ENCODE measurements at regions not wholly inside any gene's neighbourhood (a gene's known extent, or its start where the extent isn't known, plus 50 kb on each side); places are given as distances from the start of the nearest gene placed in this dataset.

- ChIA-PET CTCF (no interaction called here), POLR2A (no interaction called here)
- no peak for TF ChIP-seq NFRKB (IDR thresholded peaks at IDR 0.05)
- no peak for TF ChIP-seq LEF1 (IDR thresholded peaks at IDR 0.05; ENCODE audit: borderline replicate concordance)
- TF ChIP-seq L3MBTL2 (conservative IDR thresholded peaks at IDR 0.05) = no peak
- TF ChIP-seq ELF4 (IDR thresholded peaks at IDR 0.05) = no peak
- TF ChIP-seq ARNT (IDR thresholded peaks at IDR 0.05) = no peak
- no peak for DNase-seq (ENCODE audit: extremely low spot score)
These were observed 119.7 kb upstream of the WNT4 start for GRCh38 chr1:22262583-22262982.

GRCh38 chr1:22263359-22263758 is 120.5 kb upstream of the WNT4 start:
- DNase-seq (ENCODE audit: extremely low spot score) = no peak
- TF ChIP-seq NFRKB (IDR thresholded peaks at IDR 0.05) (no peak), ARNT (IDR thresholded peaks at IDR 0.05) (no peak), LEF1 (IDR thresholded peaks at IDR 0.05; ENCODE audit: borderline replicate concordance) (no peak), CTBP1 (IDR thresholded peaks at IDR 0.05; ENCODE audit: borderline replicate concordance) (no peak), FOXK2 (IDR thresholded peaks at IDR 0.05) (no peak), FOXA1 (IDR thresholded peaks at IDR 0.05) (no peak), ZNF384 (IDR thresholded peaks at IDR 0.05) (no peak), SUZ12 (IDR thresholded peaks at IDR 0.05) (no peak)
- POLR2A ChIA-PET = no interaction called here
- CTCF ChIA-PET = interaction anchor here (0.6 kb wide), 1 partner anchor 354 kb away, joined by 3 read pairs; no protein-coding TSS in a partner anchor

- ChIA-PET POLR2A (no interaction called here), CTCF (interaction anchor here (0.6 kb wide), 1 partner anchor 734 kb away, joined by 3 read pairs; no protein-coding TSS in a partner anchor)
- DNase-seq (ENCODE audit: extremely low spot score) = no peak
- TF ChIP-seq ARNT (IDR thresholded peaks at IDR 0.05) (no peak), HDGF (IDR thresholded peaks at IDR 0.05; ENCODE audit: borderline replicate concordance) (no peak), LEF1 (IDR thresholded peaks at IDR 0.05; ENCODE audit: borderline replicate concordance) (no peak), CTBP1 (IDR thresholded peaks at IDR 0.05; ENCODE audit: borderline replicate concordance) (no peak), SP1 (IDR thresholded peaks at IDR 0.05) (no peak), ELF4 (IDR thresholded peaks at IDR 0.05) (no peak), TARDBP (IDR thresholded peaks at IDR 0.05) (no peak), FOXA1 (IDR thresholded peaks at IDR 0.05) (no peak), FOXM1 (IDR thresholded peaks at IDR 0.05; ENCODE audit: borderline replicate concordance) (no peak), FOXK2 (IDR thresholded peaks at IDR 0.05) (no peak), L3MBTL2 (conservative IDR thresholded peaks at IDR 0.05) (no peak), ZNF384 (IDR thresholded peaks at IDR 0.05) (no peak)
- TF ChIP-seq, protein P1, sequence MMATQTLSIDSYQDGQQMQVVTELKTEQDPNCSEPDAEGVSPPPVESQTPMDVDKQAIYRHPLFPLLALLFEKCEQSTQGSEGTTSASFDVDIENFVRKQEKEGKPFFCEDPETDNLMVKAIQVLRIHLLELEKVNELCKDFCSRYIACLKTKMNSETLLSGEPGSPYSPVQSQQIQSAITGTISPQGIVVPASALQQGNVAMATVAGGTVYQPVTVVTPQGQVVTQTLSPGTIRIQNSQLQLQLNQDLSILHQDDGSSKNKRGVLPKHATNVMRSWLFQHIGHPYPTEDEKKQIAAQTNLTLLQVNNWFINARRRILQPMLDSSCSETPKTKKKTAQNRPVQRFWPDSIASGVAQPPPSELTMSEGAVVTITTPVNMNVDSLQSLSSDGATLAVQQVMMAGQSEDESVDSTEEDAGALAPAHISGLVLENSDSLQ (IDR thresholded peaks at IDR 0.05) = no peak
These were observed 121.8 kb upstream of the WNT4 start for GRCh38 chr1:22264464-22265341.

DNA sequence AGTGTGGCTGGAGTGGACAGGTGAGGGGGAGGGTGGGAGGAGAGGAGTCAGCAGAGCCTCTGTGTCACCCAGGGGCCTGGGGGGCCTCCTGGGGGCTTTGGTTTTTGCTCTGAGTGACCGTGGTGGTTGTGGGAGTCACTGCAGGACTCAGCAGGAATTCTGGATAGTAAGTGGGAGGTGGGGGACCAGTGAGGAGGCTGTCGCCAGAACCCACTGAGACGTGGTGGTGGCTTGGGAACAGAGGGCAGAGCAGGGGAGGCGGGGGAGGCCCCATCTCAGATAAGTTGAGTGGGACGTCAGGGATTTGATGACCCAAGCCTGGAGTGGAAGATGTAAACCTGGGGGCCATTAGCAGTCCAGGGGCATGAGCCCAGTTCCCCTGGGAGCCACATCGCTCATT is 123.2 kb upstream of the WNT4 start:
- POLR2A ChIA-PET = no interaction called here
- DNase-seq (ENCODE audit: extremely low spot score) = no peak
- TF ChIP-seq ZNF384 (IDR thresholded peaks at IDR 0.05) (no peak), LEF1 (IDR thresholded peaks at IDR 0.05; ENCODE audit: borderline replicate concordance) (no peak), L3MBTL2 (conservative IDR thresholded peaks at IDR 0.05) (no peak), CTBP1 (IDR thresholded peaks at IDR 0.05; ENCODE audit: borderline replicate concordance) (no peak), SP1 (IDR thresholded peaks at IDR 0.05) (no peak), NFRKB (IDR thresholded peaks at IDR 0.05) (no peak), TARDBP (IDR thresholded peaks at IDR 0.05) (no peak), ELF4 (IDR thresholded peaks at IDR 0.05) (no peak), FOXK2 (IDR thresholded peaks at IDR 0.05) (no peak), FOXM1 (IDR thresholded peaks at IDR 0.05; ENCODE audit: borderline replicate concordance) (no peak), SUZ12 (IDR thresholded peaks at IDR 0.05) (no peak)
- CTCF ChIA-PET = no interaction called here

DNA sequence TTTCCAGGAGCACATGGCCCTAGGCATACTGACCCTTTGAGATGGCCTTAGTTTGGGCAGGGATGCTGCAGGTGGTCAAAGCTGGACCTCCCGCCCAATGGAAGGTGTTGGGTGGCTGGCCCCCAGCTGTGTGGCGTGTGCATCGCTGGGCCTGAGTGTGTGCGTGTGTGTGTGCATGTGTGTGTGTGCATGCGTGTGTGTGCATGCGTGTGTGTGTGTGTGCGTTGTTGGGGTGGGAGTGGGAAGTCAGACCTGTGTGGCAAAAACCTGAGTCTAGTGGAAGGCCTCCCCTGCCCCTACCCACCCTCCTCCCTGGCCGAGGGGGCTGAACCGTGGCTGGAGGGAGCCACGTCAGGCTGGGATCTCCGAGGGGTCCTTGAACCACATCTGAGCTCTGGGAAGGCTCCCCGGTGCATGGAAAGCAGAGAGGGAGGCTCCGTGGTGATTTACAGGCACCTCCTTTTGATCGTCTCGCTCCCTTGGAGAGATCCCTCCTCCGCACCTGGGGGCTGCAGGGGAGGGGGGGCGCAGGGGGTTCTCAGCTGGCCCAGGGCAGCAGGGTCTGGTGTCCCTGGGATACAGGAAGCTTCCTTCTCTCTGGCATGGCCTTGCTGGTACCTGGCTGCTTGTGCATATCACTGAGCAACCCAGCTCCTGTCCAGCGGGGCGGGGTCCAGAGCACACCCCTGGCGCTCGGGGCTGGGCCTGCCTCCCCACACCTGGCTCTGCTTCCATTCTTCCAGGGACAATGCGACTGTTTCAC is 124.7 kb upstream of the WNT4 start:
- no peak for DNase-seq (ENCODE audit: extremely low spot score)
- POLR2A ChIA-PET = no interaction called here
- TF ChIP-seq SP1 (IDR thresholded peaks at IDR 0.05) = no peak
- TF ChIP-seq TARDBP (IDR thresholded peaks at IDR 0.05) = no peak
- TF ChIP-seq NFRKB (IDR thresholded peaks at IDR 0.05) = no peak
- no peak for TF ChIP-seq CTBP1 (IDR thresholded peaks at IDR 0.05; ENCODE audit: borderline replicate concordance)
- TF ChIP-seq FOXA1 (IDR thresholded peaks at IDR 0.05) = no peak
- TF ChIP-seq ZNF384 (IDR thresholded peaks at IDR 0.05) = no peak
- no peak for TF ChIP-seq ARNT (IDR thresholded peaks at IDR 0.05)
- TF ChIP-seq SUZ12 (IDR thresholded peaks at IDR 0.05) = no peak
- TF ChIP-seq LEF1 (IDR thresholded peaks at IDR 0.05; ENCODE audit: borderline replicate concordance) = no peak
- TF ChIP-seq HDGF (IDR thresholded peaks at IDR 0.05; ENCODE audit: borderline replicate concordance) = no peak
- TF ChIP-seq, protein P1 (IDR thresholded peaks at IDR 0.05) = no peak
- no peak for TF ChIP-seq ELF4 (IDR thresholded peaks at IDR 0.05)
- no peak for TF ChIP-seq FOXM1 (IDR thresholded peaks at IDR 0.05; ENCODE audit: borderline replicate concordance)
- TF ChIP-seq FOXK2 (IDR thresholded peaks at IDR 0.05) = no peak
- TF ChIP-seq BHLHE40 (IDR thresholded peaks at IDR 0.05; ENCODE audit: borderline replicate concordance) = no peak
- no peak for TF ChIP-seq L3MBTL2 (conservative IDR thresholded peaks at IDR 0.05)
- CTCF ChIA-PET = no interaction called here

GRCh38 chr1:22268327-22268726 is 125.4 kb upstream of the WNT4 start:
- DNase-seq (ENCODE audit: extremely low spot score) = no peak
- ChIA-PET CTCF (no interaction called here), POLR2A (no interaction called here)
- TF ChIP-seq ARNT (IDR thresholded peaks at IDR 0.05) (no peak), TARDBP (IDR thresholded peaks at IDR 0.05) (no peak), NFRKB (IDR thresholded peaks at IDR 0.05) (no peak), CTBP1 (IDR thresholded peaks at IDR 0.05; ENCODE audit: borderline replicate concordance) (no peak), HDGF (IDR thresholded peaks at IDR 0.05; ENCODE audit: borderline replicate concordance) (no peak), SP1 (IDR thresholded peaks at IDR 0.05) (no peak), ELF4 (IDR thresholded peaks at IDR 0.05) (no peak), FOXA1 (IDR thresholded peaks at IDR 0.05) (no peak), BHLHE40 (IDR thresholded peaks at IDR 0.05; ENCODE audit: borderline replicate concordance) (no peak), L3MBTL2 (conservative IDR thresholded peaks at IDR 0.05) (no peak), LEF1 (IDR thresholded peaks at IDR 0.05; ENCODE audit: borderline replicate concordance) (no peak), FOXK2 (IDR thresholded peaks at IDR 0.05) (no peak), FOXM1 (IDR thresholded peaks at IDR 0.05; ENCODE audit: borderline replicate concordance) (no peak), ZNF384 (IDR thresholded peaks at IDR 0.05) (no peak), SUZ12 (IDR thresholded peaks at IDR 0.05) (no peak)
- TF ChIP-seq, protein P1 (IDR thresholded peaks at IDR 0.05) = no peak
